Peyer's patch (tissue), 4 donors: ENCODE measurements at regions not wholly inside any gene's neighbourhood (a gene's known extent, or its start where the extent isn't known, plus 50 kb on each side); places are given as distances from the start of the nearest gene placed in this dataset.

ENCODE experiments used
- POLR2A ChIP-seq, 2 donors: fragments of 450-650 bp; IDR thresholded peaks; one replicate each; pipeline ENCODE4 v1.5.1; 2017; ENCODE audit warnings: antibody characterized with exemption in 2 of 2, mild to moderate bottlenecking in 2 of 2, moderate library complexity in 2 of 2
- TF ChIP-seq, protein P1 (sequence below), 6 experiments: fragments of 450-650 bp in 4 of 6; fragments of 200-600 bp in 2 of 6; sonication (generic) in 1 of 6; IDR thresholded peaks; one replicate each; pipeline ENCODE4 v1.5.1; 2017 to 2019; ENCODE audit warnings: antibody characterized with exemption in 6 of 6, mild to moderate bottlenecking in 3 of 6, moderate library complexity in 1 of 6

DNA sequence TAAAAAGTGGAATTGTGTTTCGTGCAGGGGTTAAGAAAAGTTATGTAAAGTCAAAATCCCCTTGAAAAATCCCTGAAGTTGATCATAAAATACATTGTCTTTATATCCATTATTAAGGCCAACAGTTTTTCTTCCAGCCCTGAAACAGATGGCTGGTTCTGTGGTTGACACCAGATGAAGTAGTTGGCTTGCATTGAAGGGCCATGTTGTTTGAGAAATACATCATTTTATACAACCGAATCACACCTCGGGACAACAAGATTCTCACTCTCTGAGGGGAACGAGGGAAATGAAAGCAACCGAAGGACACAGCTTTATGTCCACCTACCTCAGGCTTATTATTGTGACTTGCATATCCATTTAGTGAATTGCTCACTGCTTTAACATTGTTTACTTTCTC is 126.0 kb upstream of the MITF start:
- TF ChIP-seq, protein P1, sequence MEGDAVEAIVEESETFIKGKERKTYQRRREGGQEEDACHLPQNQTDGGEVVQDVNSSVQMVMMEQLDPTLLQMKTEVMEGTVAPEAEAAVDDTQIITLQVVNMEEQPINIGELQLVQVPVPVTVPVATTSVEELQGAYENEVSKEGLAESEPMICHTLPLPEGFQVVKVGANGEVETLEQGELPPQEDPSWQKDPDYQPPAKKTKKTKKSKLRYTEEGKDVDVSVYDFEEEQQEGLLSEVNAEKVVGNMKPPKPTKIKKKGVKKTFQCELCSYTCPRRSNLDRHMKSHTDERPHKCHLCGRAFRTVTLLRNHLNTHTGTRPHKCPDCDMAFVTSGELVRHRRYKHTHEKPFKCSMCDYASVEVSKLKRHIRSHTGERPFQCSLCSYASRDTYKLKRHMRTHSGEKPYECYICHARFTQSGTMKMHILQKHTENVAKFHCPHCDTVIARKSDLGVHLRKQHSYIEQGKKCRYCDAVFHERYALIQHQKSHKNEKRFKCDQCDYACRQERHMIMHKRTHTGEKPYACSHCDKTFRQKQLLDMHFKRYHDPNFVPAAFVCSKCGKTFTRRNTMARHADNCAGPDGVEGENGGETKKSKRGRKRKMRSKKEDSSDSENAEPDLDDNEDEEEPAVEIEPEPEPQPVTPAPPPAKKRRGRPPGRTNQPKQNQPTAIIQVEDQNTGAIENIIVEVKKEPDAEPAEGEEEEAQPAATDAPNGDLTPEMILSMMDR (IDR thresholded peaks at IDR 0.05) = no peak
- TF ChIP-seq POLR2A (IDR thresholded peaks at IDR 0.05) = no peak
